IMR-90 (cell line): ENCODE measurements at regions not wholly inside any gene's neighbourhood (a gene's known extent, or its start where the extent isn't known, plus 50 kb on each side); places are given as distances from the start of the nearest gene placed in this dataset.

Experiments
- ATAC-seq: fragments of 200-7000 bp; cut with Tn5 transposase; 2 replicates; pipeline ENCODE4 v1.9.1; 2020; ENCODE audit warnings: low read depth, mild to moderate bottlenecking, moderate library complexity
- BruUV-seq: library from RNA; stranded (reverse); fragments of 400-500 nt; replicated peaks from 2 replicates; lab custom pipeline; 2021; lab: Mats Ljungman, UMichigan
- CTCF ChIA-PET: fragments of 300-600 bp; formaldehyde crosslinking; extraction: SDS; loops from one replicate; lab custom pipeline; 2021; ENCODE audit warnings: antibody characterized with exemption; lab: Yijun Ruan, JAX
- POLR2A ChIA-PET: fragments of 300-600 bp; sonication (Branson Sonifier 250); formaldehyde crosslinking; loops from one replicate; lab custom pipeline; 2022; ENCODE audit warnings: antibody characterized with exemption; ENCODE audit not compliant: unreplicated experiment; lab: Charles Lee
- DNase-seq: peaks from one replicate; pipeline ENCODE4 v3.0.0; 2013
- H2AFZ ChIP-seq: replicated peaks from 2 replicates; pipeline ENCODE3; 2013; ENCODE audit warnings: low read length, mild to moderate bottlenecking; ENCODE audit not compliant: poor library complexity
- H2AK5ac ChIP-seq: 2 replicates; pipeline ENCODE4 v1.6.1; 2013; ENCODE audit warnings: low read depth, low read length, inconsistent platforms
- H2AK9ac ChIP-seq: replicated peaks from 2 replicates; pipeline ENCODE3; 2013; ENCODE audit warnings: mild to moderate bottlenecking, low read depth, low read length, moderate library complexity; ENCODE audit not compliant: poor library complexity
- H2BK120ac ChIP-seq: 2 replicates; pipeline ENCODE4 v1.6.1; 2013; ENCODE audit warnings: low read depth, low read length, inconsistent platforms
- H2BK15ac ChIP-seq: 3 replicates; pipeline ENCODE4 v1.6.1; 2013; ENCODE audit warnings: low read depth, low read length, inconsistent platforms
- H2BK20ac ChIP-seq: 2 replicates; pipeline ENCODE4 v1.6.1; 2013; ENCODE audit warnings: low read depth, mild to moderate bottlenecking, inconsistent platforms, low read length, moderate library complexity
- H2BK5ac ChIP-seq: 2 replicates; pipeline ENCODE4 v1.6.1; 2013; ENCODE audit warnings: mild to moderate bottlenecking, low read depth, low read length, inconsistent platforms; ENCODE audit not compliant: poor library complexity, severe bottlenecking
- H3K14ac ChIP-seq: replicated peaks from 2 replicates; pipeline ENCODE4 v1.6.1; 2013; ENCODE audit warnings: low read depth, low read length, inconsistent platforms
- H3K18ac ChIP-seq: 2 replicates; pipeline ENCODE4 v1.6.1; 2013; ENCODE audit warnings: low read depth, low read length, control low read depth
- H3K23ac ChIP-seq: 2 replicates; pipeline ENCODE4 v1.6.1; 2013; ENCODE audit warnings: low read depth, low read length, inconsistent platforms
- H3K27ac ChIP-seq: 2 replicates; pipeline ENCODE4 v1.5.1; 2013; ENCODE audit warnings: mild to moderate bottlenecking, control low read depth, low read length; ENCODE audit not compliant: insufficient read depth
- H3K27me3 ChIP-seq: 2 replicates; pipeline ENCODE4 v1.6.1; 2013; ENCODE audit warnings: low read length; ENCODE audit not compliant: control insufficient read depth, insufficient read depth
- H3K36me3 ChIP-seq: 2 replicates; pipeline ENCODE4 v1.6.1; 2013; ENCODE audit warnings: low read length, mixed read lengths; ENCODE audit not compliant: control insufficient read depth, insufficient read depth
- H3K4ac ChIP-seq: 2 replicates; pipeline ENCODE4 v1.6.1; 2013; ENCODE audit warnings: low read depth, low read length, inconsistent platforms
- H3K4me1 ChIP-seq: 2 replicates; pipeline ENCODE4 v1.6.1; 2013; ENCODE audit warnings: low read length, mixed read lengths; ENCODE audit not compliant: control insufficient read depth, insufficient read depth
- H3K4me2 ChIP-seq: 2 replicates; pipeline ENCODE4 v1.6.1; 2013; ENCODE audit warnings: low read depth, mild to moderate bottlenecking, control low read depth, low read length, moderate library complexity
- H3K4me3 ChIP-seq: 2 replicates; pipeline ENCODE4 v1.5.1; 2013; ENCODE audit warnings: low read depth, mild to moderate bottlenecking, control low read depth, low read length, moderate library complexity; ENCODE audit not compliant: insufficient read depth
- H3K56ac ChIP-seq: 2 replicates; pipeline ENCODE4 v1.6.1; 2013; ENCODE audit warnings: low read length, inconsistent platforms; ENCODE audit not compliant: insufficient read depth; ENCODE audit errors: extremely low read depth
- H3K79me1 ChIP-seq, 2 experiments: 2 replicates each; pipeline ENCODE4 v1.6.1; 2013; ENCODE audit warnings: low read length in 2 of 2, inconsistent platforms in 1 of 2, low read depth in 1 of 2
- H3K9ac ChIP-seq: 2 replicates; pipeline ENCODE4 v1.6.1; 2013; ENCODE audit warnings: low read depth, low read length, control low read depth
- H3K9me1 ChIP-seq: 2 replicates; pipeline ENCODE4 v1.6.1; 2013; ENCODE audit warnings: low read length, inconsistent platforms; ENCODE audit not compliant: insufficient read depth
- H3K9me3 ChIP-seq: 2 replicates; pipeline ENCODE4 v1.6.1; 2013; ENCODE audit warnings: low read length; ENCODE audit not compliant: control insufficient read depth, insufficient read depth
- H4K20me1 ChIP-seq: 2 replicates; pipeline ENCODE4 v1.6.1; 2013; ENCODE audit warnings: low read length, inconsistent platforms; ENCODE audit not compliant: insufficient read depth
- H4K5ac ChIP-seq: 2 replicates; pipeline ENCODE4 v1.6.1; 2013; ENCODE audit warnings: mild to moderate bottlenecking, low read depth, low read length, control low read depth
- H4K8ac ChIP-seq, 2 experiments: 2 replicates each; pipeline ENCODE4 v1.6.1; 2013; ENCODE audit warnings: low read depth in 2 of 2, low read length in 2 of 2, control low read depth in 1 of 2, inconsistent platforms in 1 of 2
- H4K91ac ChIP-seq: 2 replicates; pipeline ENCODE4 v1.6.1; 2013; ENCODE audit warnings: low read depth, low read length, inconsistent platforms; ENCODE audit not compliant: insufficient read depth
- CHD1 ChIP-seq: IDR thresholded peaks from 2 replicates; pipeline ENCODE4 v1.6.1; 2012; ENCODE audit warnings: low read depth, low read length, improper control_type of control experiment
- WGBS, 2 experiments: methylation state at CpG; one replicate each; pipeline versions ENCODE4 v1.1.5 to v1.1.7; 2013; ENCODE audit warnings: missing lambda C conversion rate in 2 of 2; ENCODE audit not compliant: insufficient read length in 1 of 2; ENCODE audit errors: extremely low coverage in 2 of 2; 5-methylcytosine and 5-hydroxymethylcytosine counted together
- dilution Hi-C: fragments of 300-500 bp; cut with HindIII; formaldehyde crosslinking; loops from one replicate; pipeline ENCODE4 v1.14.3; 2018; ENCODE audit warnings: low sequenced_read_pairs; ENCODE audit not compliant: unreplicated experiment
- in situ Hi-C: fragments of 300-500 bp; cut with MboI; formaldehyde crosslinking; loops from 3 replicates; pipeline ENCODE4 v1.14.3; 2019; ENCODE audit warnings: low sequenced_read_pairs, inconsistent platforms, mixed read lengths
- intact Hi-C: fragments of 100-400 bp; cut with micrococcal nuclease; formaldehyde crosslinking; loops from 2 replicates; pipeline ENCODE4 v1.10.0; 2022

GRCh38 chr10:131427901-131428300, 116.4 kb upstream of the TCERG1L start:
- no peaks in the 10 kb centered on the region for H3K27me3 ChIP-seq
- no peak overlapping the region for H3K9ac ChIP-seq
- H3K27ac ChIP-seq, result no peak overlapping the region
- peaks cover 62% of the 10 kb centered on the region for H3K9me3 ChIP-seq
- ATAC-seq (no peak), DNase-seq (no peak)
- ChIA-PET POLR2A (no interaction called here), CTCF (no interaction called here)
- in situ Hi-C loops (no loop called here), dilution Hi-C loops (no loop called here), intact Hi-C loops (no loop called here)
- H3K4me3 ChIP-seq, result no peak overlapping the region
- no peak overlapping the region for H2BK20ac ChIP-seq
- no peaks in the 10 kb centered on the region for H3K79me1 ChIP-seq
- TF ChIP-seq CHD1, result no peak
- H2BK5ac ChIP-seq, result no peak overlapping the region
- no peak overlapping the region for H4K91ac ChIP-seq
- H2AK9ac ChIP-seq, result no peak overlapping the region
- BruUV-seq, result no TSS peak
- no peak overlapping the region for H3K56ac ChIP-seq
- no peak overlapping the region for H4K8ac ChIP-seq
- 100% methylated on average over 1 of the region's 8 CpGs; no CpG with 5 or more reads in 1 of the 2 experiments for WGBS, 2 experiments
- H3K9me1 ChIP-seq, result no peaks in the 10 kb centered on the region
- H3K14ac ChIP-seq, result no peak overlapping the region
- H3K4me1 ChIP-seq, result no peaks in the 10 kb centered on the region
- H3K23ac ChIP-seq, result no peak overlapping the region
- no peaks in the 10 kb centered on the region for H4K20me1 ChIP-seq
- H3K18ac ChIP-seq, result no peak overlapping the region
- H4K5ac ChIP-seq, result no peak overlapping the region
- H3K4ac ChIP-seq, result no peak overlapping the region
- no peak overlapping the region for H2AFZ ChIP-seq
- no peaks in the 10 kb centered on the region for H3K36me3 ChIP-seq
- no peak overlapping the region for H2AK5ac ChIP-seq
- no peak overlapping the region for H2BK15ac ChIP-seq
- H3K4me2 ChIP-seq, result no peak overlapping the region
- H2BK120ac ChIP-seq, result no peak overlapping the region
